GM21825 (cell line): ENCODE measurements at regions not wholly inside any gene's neighbourhood (a gene's known extent, or its start where the extent isn't known, plus 50 kb on each side); places are given as distances from the start of the nearest gene placed in this dataset.

ENCODE experiments used
- ATAC-seq: cut with Tn5 transposase; IDR thresholded peaks from one replicate; pipeline ENCODE4 v1.9.1; 2021; ENCODE audit warnings: mild to moderate bottlenecking, moderate library complexity; ENCODE audit not compliant: unreplicated experiment

DNA sequence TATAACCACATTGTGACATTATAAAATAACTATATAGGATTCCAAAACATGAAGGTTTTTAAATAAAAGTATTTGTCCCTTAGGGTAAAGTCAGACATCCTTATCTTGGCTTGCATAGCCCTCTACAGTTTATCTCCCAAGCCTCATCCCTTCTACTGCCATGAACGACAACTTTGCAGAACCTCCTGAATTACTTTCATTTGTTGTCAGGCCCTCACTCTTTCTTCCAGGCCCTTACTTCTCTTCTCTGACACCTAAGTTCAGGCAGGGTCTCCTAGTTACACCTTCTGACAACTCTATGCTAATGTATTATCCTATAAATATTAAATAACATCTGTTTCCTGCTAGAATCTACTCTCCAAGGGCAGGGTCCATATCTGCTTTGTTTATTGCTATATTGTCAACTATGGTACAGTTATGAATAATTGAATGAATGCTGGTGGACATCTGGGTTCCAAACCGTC lies 115.7 kb upstream of the MDM1 start:
- ATAC-seq: no peak

DNA sequence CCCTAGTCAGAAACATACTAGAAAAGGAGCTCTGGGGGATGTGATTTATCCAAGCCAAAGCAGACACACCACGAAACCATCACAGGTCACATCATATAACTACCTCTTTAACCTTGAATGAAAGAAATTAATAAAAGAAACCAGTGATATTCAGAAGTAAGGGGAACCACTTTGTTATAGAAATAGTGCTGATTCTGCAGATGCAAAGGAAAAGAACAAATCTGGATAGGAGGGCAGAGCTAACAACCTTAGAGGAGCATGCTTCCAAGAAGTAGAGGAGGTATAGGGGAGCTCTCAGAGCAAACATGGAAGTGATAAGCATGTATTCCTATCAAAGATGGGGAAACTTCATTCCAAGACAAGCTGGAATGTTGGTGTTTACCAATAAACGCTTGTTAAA lies 117.0 kb upstream of the MDM1 start:
- no peak for ATAC-seq

GRCh38 chr12:68450947-68451260 lies 118.7 kb upstream of the MDM1 start:
- ATAC-seq: no peak

DNA sequence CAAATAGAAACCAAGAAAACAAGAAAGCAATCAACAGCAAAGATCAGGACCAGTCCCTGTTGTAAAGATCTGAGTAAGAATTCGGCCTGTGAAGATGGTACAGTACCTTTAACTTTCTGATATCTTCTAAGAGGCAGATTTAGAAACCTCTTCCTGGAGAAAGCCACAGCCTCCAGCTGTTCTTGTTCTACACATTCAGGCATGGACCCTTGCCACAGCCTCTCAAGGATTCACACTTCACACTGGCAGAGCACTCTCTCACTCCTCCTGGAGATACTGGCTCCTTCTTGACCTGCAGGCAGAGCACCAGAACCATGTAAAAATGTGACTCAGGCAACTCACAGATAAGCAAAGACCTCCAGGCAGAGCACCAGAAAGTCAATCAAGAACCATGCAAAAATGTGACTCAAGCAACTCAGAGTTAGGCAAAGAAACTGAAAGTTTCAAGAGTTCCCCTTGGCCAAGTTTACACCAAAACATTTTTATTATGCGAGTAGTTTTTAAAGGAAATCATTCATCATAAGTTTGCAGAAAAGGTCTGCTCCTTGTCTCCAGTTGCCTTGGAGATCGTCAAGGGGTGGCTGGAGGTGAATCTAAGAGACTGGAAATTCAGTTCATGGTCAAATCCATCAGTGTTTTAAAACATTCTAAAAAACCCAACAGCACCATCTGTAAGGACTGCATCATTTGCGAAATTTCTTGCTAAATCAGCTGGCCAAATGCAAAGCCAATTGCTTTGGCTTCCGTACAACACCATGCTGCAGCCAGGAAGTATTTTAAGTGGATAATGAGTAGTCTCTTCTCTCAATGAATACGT lies 119.3 kb upstream of the MDM1 start:
- ATAC-seq: peak; percentile 67

- ATAC-seq: no peak
These were observed 120.0 kb upstream of the MDM1 start for GRCh38 chr12:68452078-68452715.

GRCh38 chr12:68453278-68453677 lies 121.1 kb upstream of the MDM1 start:
- no peak for ATAC-seq

DNA sequence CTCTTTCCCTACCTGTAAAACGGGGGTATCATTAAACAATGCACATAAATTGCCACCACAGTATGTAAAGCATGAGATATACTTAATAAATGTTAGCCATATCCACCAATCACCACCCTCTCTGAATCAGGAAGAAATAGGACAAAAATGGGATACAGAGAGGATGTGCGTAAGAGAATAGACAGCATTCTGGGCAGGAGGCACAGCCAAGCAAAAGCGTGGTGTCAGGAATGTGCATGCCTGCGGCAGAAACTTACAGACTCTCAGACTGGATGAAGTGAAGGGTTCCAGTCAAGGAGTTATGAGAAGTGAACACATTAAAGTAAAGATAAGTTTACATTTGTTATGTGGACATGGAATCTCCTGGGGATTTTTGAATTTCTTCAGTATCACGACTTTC lies 121.7 kb upstream of the MDM1 start:
- ATAC-seq: no peak

DNA sequence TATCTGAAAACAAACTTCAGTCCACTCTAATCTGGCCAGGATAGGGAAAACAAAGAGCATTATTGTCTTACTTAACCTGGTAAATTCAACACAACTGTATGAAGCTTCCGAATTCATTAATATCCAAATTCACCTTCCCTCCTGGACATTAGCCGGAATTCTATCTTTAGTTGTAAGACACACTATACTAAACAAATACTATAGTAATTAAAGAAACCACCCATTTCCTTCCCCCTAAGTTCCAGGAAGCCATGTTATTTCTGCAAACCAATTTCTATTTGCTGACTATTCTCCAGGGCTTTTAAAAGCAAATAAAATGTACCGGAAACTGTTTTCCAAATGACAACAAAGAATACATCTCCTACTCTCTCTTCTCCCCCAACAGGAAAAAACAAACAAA lies 122.7 kb upstream of the MDM1 start:
- no peak for ATAC-seq

DNA sequence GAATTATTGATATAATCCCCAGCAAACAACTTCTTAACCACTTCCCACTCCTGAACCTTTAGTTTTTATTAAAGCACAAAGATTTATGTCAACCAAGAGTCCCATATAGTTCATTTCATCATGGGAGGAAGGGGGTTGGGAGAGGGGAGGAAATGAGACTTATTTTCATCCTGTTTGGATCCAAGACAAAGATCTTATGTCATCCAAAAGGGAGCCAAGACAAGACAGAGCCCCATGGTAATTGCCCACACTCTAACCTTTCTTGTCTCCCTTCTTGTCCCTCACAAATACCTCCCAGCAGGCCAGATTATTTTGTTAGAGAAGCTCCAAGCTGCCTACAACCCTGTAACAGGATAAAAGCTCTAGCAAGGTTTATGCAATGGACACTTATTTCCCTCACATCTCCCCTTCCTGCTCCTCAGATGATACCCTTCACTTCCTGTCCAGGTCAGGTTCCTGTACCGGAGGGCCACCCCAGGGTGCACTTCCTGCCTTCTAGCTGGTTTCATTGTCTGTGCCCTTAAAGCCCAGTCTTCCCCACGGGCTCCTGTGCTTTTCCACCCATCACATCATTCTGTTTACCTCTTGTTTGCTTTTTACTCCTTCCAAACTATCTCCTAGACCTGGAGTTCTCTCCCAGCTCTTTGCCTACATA lies 123.7 kb upstream of the MDM1 start:
- ATAC-seq: no peak

- ATAC-seq: no peak
These were observed 126.7 kb upstream of the MDM1 start for GRCh38 chr12:68458866-68459265.

DNA sequence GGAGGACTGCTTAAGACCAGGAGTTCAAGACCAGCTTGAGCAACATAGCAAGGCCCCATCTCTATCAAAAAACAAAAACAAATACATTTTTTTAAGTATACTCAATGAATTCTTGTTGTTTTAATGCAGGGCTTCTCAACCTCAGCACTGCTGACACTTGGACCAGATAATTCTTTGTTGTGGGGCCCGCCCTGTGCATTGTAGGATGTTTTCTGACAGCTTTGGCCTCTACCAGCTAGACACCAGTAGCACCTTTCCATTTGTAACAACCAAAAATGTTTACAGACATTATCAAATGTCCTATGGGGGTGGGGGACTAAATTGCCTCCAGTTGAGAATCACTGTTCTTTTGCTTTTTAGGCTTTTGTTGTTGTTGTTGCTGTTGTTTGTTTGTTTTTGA lies 128.1 kb upstream of the MDM1 start:
- ATAC-seq: no peak

- no peak for ATAC-seq
These were observed 129.5 kb upstream of the MDM1 start for GRCh38 chr12:68461645-68462044.

- no peak for ATAC-seq
These were observed 130.6 kb upstream of the MDM1 start for GRCh38 chr12:68462803-68463202.

DNA sequence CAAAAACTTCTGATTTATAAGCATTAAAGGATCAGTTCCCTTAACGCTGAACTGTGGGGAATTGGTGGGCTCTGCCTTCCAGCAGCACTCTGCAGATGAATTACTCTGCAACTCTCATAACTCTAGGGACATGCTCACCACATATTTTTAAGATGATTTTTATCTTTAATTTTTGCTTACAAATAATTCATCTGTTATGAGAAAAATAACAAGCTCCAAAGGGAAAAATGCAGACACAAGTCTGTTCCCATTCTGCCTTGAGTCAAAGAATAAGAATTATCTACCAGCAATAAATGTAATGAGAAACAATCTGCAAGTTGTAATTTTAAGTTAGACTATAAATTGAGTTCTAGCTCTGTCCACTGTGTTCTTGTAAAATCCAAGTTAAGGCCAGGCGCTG lies 133.1 kb upstream of the MDM1 start:
- no peak for ATAC-seq

GRCh38 chr12:68467514-68467913 lies 135.4 kb upstream of the MDM1 start:
- ATAC-seq: no peak

GRCh38 chr12:68468036-68468435 lies 135.9 kb upstream of the MDM1 start:
- ATAC-seq: no peak

DNA sequence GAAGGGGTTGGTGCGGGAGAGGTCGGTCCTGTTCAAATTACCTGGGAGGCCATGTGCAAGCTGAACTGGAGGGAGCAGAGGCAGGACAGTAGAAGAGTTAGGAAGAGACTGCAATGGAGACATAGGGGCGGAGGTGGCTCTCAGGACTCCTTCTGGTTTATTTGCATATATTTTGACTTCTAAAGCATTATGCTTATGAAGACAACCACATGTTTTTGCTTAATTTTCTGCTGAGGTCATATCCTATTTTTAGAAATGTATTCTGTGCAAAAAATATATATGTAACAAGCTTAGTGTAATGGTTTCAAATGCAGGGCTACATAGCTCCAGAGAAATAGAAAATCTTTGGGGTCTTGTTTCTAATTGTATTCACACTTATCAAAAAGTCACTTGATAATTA lies 137.0 kb upstream of the MDM1 start:
- ATAC-seq: no peak

DNA sequence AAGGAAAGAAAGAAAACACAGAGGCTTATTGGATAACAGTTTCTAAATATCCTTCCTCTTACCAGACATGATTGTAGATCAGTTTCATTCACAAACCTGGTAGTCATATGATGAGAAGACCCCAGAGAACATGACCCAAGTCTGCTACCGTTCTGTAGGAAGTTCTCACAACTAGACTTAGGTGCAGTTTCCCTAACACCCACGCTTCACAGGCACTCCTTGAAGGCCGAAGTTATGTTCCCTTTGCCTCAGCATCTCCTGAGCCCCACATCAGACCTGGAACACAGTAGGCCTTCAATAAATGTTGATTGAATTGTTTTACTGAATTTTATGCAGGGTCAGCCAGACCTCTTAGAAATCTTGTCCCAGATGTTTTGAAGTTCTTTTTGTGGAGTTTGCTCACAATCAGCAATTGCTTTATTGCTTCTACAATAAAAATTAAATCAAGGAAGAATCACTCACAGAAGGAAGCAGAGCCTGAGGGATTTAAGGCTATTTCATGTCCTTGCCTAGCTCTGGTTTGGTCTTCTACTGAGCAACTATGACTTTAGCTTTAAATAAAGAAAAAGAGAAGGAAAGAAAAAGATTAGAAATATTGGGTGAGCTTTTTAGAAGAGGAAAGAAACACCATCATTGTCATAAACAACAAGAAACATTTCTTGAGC lies 138.6 kb upstream of the MDM1 start:
- ATAC-seq: no peak

DNA sequence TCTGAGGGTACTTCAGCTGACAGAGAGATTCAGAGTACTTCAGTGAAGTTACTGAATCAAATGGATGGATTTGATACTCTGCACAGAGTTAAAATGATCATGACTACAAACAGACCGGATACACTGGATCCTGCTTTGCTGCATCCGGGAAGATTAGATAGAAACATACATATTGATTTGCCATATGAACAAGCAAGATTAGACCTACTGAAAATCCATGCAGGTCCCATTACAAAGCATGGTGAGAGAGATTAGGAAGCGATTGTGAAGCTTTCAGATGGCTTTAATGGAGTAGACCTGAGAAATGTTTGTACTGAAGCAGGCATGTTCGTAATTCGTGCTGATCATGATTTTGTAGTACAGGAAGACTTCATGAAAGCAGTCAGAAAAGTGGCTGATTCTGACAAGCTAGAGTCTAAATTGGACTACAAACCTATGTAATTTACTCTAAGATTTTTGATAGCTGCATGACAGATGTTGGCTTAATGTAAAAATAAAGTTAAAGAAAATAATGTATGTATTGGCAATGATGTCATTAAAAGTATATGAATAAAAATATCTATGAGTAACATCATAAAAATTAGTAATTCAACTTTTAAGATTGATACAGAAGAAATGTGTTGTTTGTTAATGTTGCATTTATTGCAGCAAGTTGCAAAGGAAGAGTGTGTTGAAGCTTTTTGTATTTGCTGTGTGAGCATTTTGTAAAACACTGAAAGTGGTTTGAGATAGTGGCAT lies 136.1 kb upstream of the RAP1B start:
- no peak for ATAC-seq

GRCh38 chr12:68476794-68477193 lies 133.9 kb upstream of the RAP1B start:
- ATAC-seq: no peak

DNA sequence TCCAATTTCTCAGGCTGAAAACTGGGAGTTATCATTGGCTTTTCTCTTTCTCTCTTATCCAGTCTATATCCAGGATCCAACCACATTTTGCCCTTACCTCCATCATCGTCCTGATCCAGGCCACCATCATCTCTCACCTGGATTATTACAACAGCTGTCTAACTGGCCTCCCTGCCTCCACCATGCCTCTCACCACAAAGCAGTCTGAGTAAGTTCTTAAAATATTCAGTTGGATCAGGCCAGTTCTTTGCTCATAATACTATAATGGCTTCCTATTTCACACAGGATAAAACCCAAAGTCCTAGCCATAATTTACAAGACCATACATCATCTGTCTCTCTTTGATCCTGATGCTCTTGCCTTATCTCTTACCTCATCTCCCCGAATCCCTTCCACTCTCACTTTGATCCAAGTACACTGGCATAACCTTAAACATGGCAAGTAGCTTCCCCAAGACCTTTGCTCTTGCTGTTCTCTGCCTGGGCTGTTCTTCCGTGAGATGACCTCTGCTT lies 133.4 kb upstream of the RAP1B start:
- ATAC-seq: no peak
